ENCODE measurements at regions not wholly inside any gene's neighbourhood (a gene's known extent, or its start where the extent isn't known, plus 50 kb on each side); places are given as distances from the start of the nearest gene placed in this dataset.

DNA sequence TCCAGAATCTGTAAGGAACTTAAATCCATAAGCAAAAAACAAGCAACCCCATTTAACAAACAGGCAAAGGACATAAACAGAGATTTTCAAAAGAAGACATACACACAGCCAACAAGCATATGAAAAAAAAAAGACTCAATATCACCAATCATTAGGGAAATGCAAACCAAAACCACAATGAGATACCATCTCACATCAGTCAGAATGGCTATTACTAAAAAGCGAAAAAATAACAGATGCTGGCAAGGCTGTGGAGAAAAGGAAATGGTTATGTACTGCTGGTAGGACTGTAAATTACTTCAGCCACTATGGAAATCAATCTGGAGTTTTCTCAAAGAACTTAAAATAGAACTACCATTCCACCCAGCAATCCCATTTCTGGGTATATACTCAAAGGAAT lies 156.8 kb upstream of the RADX start:
- no peaks in the 10 kb centered on the region for H3K36me3 ChIP-seq (ENCODE audit: control insufficient read depth in 2 of 2, extremely low read depth in 1 of 2, insufficient read depth in 2 of 2, low read length in 2 of 2)
- BruUV-seq (replicated peaks): no TSS peak
- intact Hi-C loops (cut with micrococcal nuclease): no loop called here

More for the DNA sequence above, 156.8 kb upstream of the RADX start:
- H4K20me1 ChIP-seq (replicated peaks; ENCODE audit: control insufficient read depth, extremely low read depth, insufficient read depth, low read length): no peaks in the 10 kb centered on the region
- no peak overlapping the region for H3K9ac ChIP-seq (replicated peaks; ENCODE audit: extremely low read depth, insufficient read depth, low read length)
- H3K9me1 ChIP-seq (replicated peaks; ENCODE audit: control insufficient read depth, extremely low read depth, insufficient read depth, low read length): no peaks in the 10 kb centered on the region
- H3K9me3 ChIP-seq (replicated peaks; ENCODE audit: control insufficient read depth, insufficient read depth, low read length): no peaks in the 10 kb centered on the region
- H3K27ac ChIP-seq (ENCODE audit: insufficient read depth, low read depth, low read length): no peak overlapping the region
- H3K4me1 ChIP-seq (ENCODE audit: control insufficient read depth, extremely low read depth, insufficient read depth, low read length): no peaks in the 10 kb centered on the region
- no peaks in the 10 kb centered on the region for H3K27me3 ChIP-seq (ENCODE audit: control insufficient read depth in 2 of 2, insufficient read depth in 2 of 2, low read length in 2 of 2)
- no peaks in the 10 kb centered on the region for H3K79me2 ChIP-seq (ENCODE audit: control insufficient read depth, insufficient read depth, low read length)
- dilution Hi-C loops (cut with MboI; ENCODE audit: extremely low pct_ligation_motif_present, low sequenced_read_pairs): no loop called here
- no peak overlapping the region for H3K4me3 ChIP-seq (replicated peaks in 1 of 3; ENCODE audit: insufficient read depth in 1 of 3, low read depth in 1 of 3, low read length in 3 of 3)
- no peak overlapping the region for H3K4me2 ChIP-seq (ENCODE audit: insufficient read depth, low read length)
- FAIRE-seq (no peak), DNase-seq (ENCODE audit: low read depth, low spot score) (no peak)
- ChIA-PET POLR2A (no interaction called here), CTCF (no interaction called here)
- no peak for TF ChIP-seq FOS (IDR thresholded peaks at IDR 0.05; ENCODE audit: borderline replicate concordance, insufficient read depth, low read length)
- TF ChIP-seq, protein P1, sequence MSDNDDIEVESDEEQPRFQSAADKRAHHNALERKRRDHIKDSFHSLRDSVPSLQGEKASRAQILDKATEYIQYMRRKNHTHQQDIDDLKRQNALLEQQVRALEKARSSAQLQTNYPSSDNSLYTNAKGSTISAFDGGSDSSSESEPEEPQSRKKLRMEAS (IDR thresholded peaks at IDR 0.05; ENCODE audit: insufficient read depth, insufficient read length): no peak
- TF ChIP-seq, protein P2, sequence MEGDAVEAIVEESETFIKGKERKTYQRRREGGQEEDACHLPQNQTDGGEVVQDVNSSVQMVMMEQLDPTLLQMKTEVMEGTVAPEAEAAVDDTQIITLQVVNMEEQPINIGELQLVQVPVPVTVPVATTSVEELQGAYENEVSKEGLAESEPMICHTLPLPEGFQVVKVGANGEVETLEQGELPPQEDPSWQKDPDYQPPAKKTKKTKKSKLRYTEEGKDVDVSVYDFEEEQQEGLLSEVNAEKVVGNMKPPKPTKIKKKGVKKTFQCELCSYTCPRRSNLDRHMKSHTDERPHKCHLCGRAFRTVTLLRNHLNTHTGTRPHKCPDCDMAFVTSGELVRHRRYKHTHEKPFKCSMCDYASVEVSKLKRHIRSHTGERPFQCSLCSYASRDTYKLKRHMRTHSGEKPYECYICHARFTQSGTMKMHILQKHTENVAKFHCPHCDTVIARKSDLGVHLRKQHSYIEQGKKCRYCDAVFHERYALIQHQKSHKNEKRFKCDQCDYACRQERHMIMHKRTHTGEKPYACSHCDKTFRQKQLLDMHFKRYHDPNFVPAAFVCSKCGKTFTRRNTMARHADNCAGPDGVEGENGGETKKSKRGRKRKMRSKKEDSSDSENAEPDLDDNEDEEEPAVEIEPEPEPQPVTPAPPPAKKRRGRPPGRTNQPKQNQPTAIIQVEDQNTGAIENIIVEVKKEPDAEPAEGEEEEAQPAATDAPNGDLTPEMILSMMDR (IDR thresholded peaks at IDR 0.05; ENCODE audit: extremely low read depth in 1 of 2, insufficient read depth in 1 of 2, low read depth in 1 of 2, low read length in 2 of 2): no peak
- no peak for TF ChIP-seq JUN (IDR thresholded peaks at IDR 0.05; ENCODE audit: borderline replicate concordance, insufficient read depth, insufficient read length, low read depth)
- TF ChIP-seq EZH2 (IDR thresholded peaks at IDR 0.05; ENCODE audit: borderline replicate concordance, low read depth, low read length, severe bottlenecking): no peak
- no peak for TF ChIP-seq GATA2 (IDR thresholded peaks at IDR 0.05; ENCODE audit: insufficient read depth, insufficient read length, low read depth, low read length)
- TF ChIP-seq MYC (IDR thresholded peaks at IDR 0.05; ENCODE audit: low read depth, low read length): no peak
- TF ChIP-seq POLR2A (IDR thresholded peaks at IDR 0.05; ENCODE audit: low read depth, low read length): no peak
- no peak for TF ChIP-seq POLR2AphosphoS5 (IDR thresholded peaks at IDR 0.05; ENCODE audit: insufficient read depth, low read depth, low read length)
- H2AFZ ChIP-seq (ENCODE audit: low read depth, low read length): no peak overlapping the region
